ENCODE measurements at regions not wholly inside any gene's neighbourhood (a gene's known extent, or its start where the extent isn't known, plus 50 kb on each side); places are given as distances from the start of the nearest gene placed in this dataset. TPM values are rescaled to one million over a fixed set of nuclear protein-coding genes. Genes with fewer than 3 reads are reported as not detected.

Small RNAs in the stretch of these regions (microRNA-seq; reads per million reads assigned to microRNA genes)
- gene MIR663B (ENCODE audit: borderline number of aligned reads, unreplicated experiment), result not detected

All from progenitor cell of endocrine pancreas (in vitro differentiated cells).